ENCODE measurements at regions not wholly inside any gene's neighbourhood (a gene's known extent, or its start where the extent isn't known, plus 50 kb on each side); places are given as distances from the start of the nearest gene placed in this dataset.

- intact Hi-C loops (cut with DNase I, micrococcal nuclease): no loop called here
- no peak for DNase-seq
- peaks cover 6% of the 10 kb centered on the region for H3K9me3 Mint-ChIP-seq
- H3K36me3 ChIP-seq (ENCODE audit: insufficient read depth, low read length): no peaks in the 10 kb centered on the region
- no peaks in the 10 kb centered on the region for H3K4me1 ChIP-seq (ENCODE audit: insufficient read depth, low read length)
- H3K27ac ChIP-seq (ENCODE audit: low read depth in 1 of 2, low read length in 2 of 2): no peak overlapping the region
- no peak overlapping the region for H3K27ac Mint-ChIP-seq
- H3K4me3 Mint-ChIP-seq: no peak overlapping the region
- no peaks in the 10 kb centered on the region for H3K27me3 Mint-ChIP-seq
- ChIA-PET POLR2A (no interaction called here), CTCF (no interaction called here)
- H3K4me3 ChIP-seq (ENCODE audit: low read length): no peak overlapping the region
- no peak for TF ChIP-seq CTCF (IDR thresholded peaks at IDR 0.05)
- no peak for ATAC-seq (ENCODE audit: poor library complexity)
- H3K36me3 Mint-ChIP-seq (ENCODE audit: low read depth): no peaks in the 10 kb centered on the region
- no peaks in the 10 kb centered on the region for H3K27me3 ChIP-seq (ENCODE audit: control insufficient read depth in 1 of 2, insufficient read depth in 2 of 2, low read length in 2 of 2)
- H3K9me3 ChIP-seq (ENCODE audit: control insufficient read depth in 1 of 2, insufficient read depth in 1 of 2, low read length in 2 of 2): no peaks in the 10 kb centered on the region
- no peaks in the 10 kb centered on the region for H3K4me1 Mint-ChIP-seq (ENCODE audit: low read depth)
These were observed 92.2 kb upstream of the AGTR1 start for GRCh38 chr3:148605521-148605920.

- Mint-ChIP-seq H3K4me1 (ENCODE audit: low read depth) (no peaks in the 10 kb centered on the region), H3K27ac (no peak overlapping the region), H3K36me3 (ENCODE audit: low read depth) (no peaks in the 10 kb centered on the region), H3K4me3 (no peak overlapping the region), H3K27me3 (no peaks in the 10 kb centered on the region), H3K9me3 (peaks cover 6% of the 10 kb centered on the region)
- Histone ChIP-seq H3K36me3 (ENCODE audit: insufficient read depth, low read length) (no peaks in the 10 kb centered on the region), H3K9me3 (ENCODE audit: control insufficient read depth in 1 of 2, insufficient read depth in 1 of 2, low read length in 2 of 2) (no peaks in the 10 kb centered on the region), H3K27ac (ENCODE audit: low read depth in 1 of 2, low read length in 2 of 2) (no peak overlapping the region), H3K27me3 (ENCODE audit: control insufficient read depth in 1 of 2, insufficient read depth in 2 of 2, low read length in 2 of 2) (no peaks in the 10 kb centered on the region), H3K4me3 (ENCODE audit: low read length) (no peak overlapping the region), H3K4me1 (ENCODE audit: insufficient read depth, low read length) (no peaks in the 10 kb centered on the region)
- CTCF ChIA-PET: no interaction called here
- DNase-seq (no peak), ATAC-seq (ENCODE audit: poor library complexity) (no peak)
- intact Hi-C loops (cut with DNase I, micrococcal nuclease): no loop called here
- POLR2A ChIA-PET: no interaction called here
- no peak for TF ChIP-seq CTCF (IDR thresholded peaks at IDR 0.05)
These were observed 90.7 kb upstream of the AGTR1 start for GRCh38 chr3:148606979-148607378.

GRCh38 chr3:148607491-148607890, 90.2 kb upstream of the AGTR1 start:
- no peak overlapping the region for H3K4me3 ChIP-seq (ENCODE audit: low read length)
- Mint-ChIP-seq H3K4me3 (no peak overlapping the region), H3K27me3 (no peaks in the 10 kb centered on the region), H3K4me1 (ENCODE audit: low read depth) (no peaks in the 10 kb centered on the region), H3K9me3 (peaks cover 6% of the 10 kb centered on the region), H3K27ac (no peak overlapping the region), H3K36me3 (ENCODE audit: low read depth) (no peaks in the 10 kb centered on the region)
- no peak overlapping the region for H3K27ac ChIP-seq (ENCODE audit: low read depth in 1 of 2, low read length in 2 of 2)
- no peak for DNase-seq
- no peaks in the 10 kb centered on the region for H3K4me1 ChIP-seq (ENCODE audit: insufficient read depth, low read length)
- no peaks in the 10 kb centered on the region for H3K36me3 ChIP-seq (ENCODE audit: insufficient read depth, low read length)
- intact Hi-C loops (cut with DNase I, micrococcal nuclease): no loop called here
- no peaks in the 10 kb centered on the region for H3K9me3 ChIP-seq (ENCODE audit: control insufficient read depth in 1 of 2, insufficient read depth in 1 of 2, low read length in 2 of 2)
- ChIA-PET POLR2A (no interaction called here), CTCF (no interaction called here)
- no peak for ATAC-seq (ENCODE audit: poor library complexity)
- no peaks in the 10 kb centered on the region for H3K27me3 ChIP-seq (ENCODE audit: control insufficient read depth in 1 of 2, insufficient read depth in 2 of 2, low read length in 2 of 2)
- no peak for TF ChIP-seq CTCF (IDR thresholded peaks at IDR 0.05)

Measured in CD4-positive, alpha-beta T cell (primary cell).